H1 (cell line): ENCODE measurements at regions not wholly inside any gene's neighbourhood (a gene's known extent, or its start where the extent isn't known, plus 50 kb on each side); places are given as distances from the start of the nearest gene placed in this dataset.

Source experiments
- JUN ChIP-seq: IDR thresholded peaks from 2 replicates; pipeline ENCODE4 v1.6.1; 2011; ENCODE audit warnings: low read depth, mild to moderate bottlenecking, improper control_type of control experiment, low read length
- JUND ChIP-seq: IDR thresholded peaks from 2 replicates; pipeline ENCODE4 v1.6.1; 2011; ENCODE audit warnings: mild to moderate bottlenecking, improper control_type of control experiment, low read length

DNA sequence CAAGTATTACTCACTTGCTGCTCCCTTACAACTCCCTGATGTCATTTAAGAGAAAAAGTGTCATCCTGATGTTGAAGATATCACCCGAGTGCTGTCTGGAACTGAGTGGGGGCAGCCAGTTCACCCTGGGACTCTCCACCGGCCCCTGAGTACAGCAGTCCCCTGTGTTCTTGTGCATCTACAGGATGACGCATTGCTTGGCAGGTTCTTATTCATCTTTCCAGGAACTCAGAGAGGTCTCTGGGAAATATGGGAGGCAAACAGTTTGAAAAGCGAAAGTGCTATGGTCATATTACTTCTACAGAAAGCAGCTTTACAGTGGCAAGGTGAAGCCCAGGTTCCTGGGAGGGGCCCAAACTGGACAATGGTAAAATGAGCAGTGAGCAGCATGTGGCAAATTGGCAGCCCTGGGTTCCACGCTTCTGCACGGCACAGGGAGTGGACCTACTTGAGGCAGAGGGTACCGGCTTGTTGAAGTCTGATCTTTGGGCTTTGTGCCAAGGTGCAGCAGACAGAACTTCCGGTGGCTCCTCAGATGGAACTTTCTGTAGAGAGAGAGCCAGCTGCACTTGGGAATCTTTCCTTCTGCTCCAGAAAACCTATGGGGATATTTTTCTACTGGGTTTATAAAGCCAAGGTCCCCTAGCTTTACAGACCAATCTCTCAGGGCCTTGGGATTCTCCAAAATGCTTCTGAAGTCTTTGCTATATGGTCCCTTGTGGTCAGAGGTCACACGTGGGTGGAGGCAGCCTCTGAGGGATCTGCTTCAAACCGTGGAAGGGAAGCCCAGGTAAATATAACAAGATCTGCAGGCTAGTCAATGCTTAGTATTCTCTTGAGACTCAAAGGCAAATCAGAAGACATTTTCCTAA is 128.3 kb downstream of the MAP3K7 start (continued):
- TF ChIP-seq JUN (no peak), JUND (no peak)
